ENCODE measurements at regions not wholly inside any gene's neighbourhood (a gene's known extent, or its start where the extent isn't known, plus 50 kb on each side); places are given as distances from the start of the nearest gene placed in this dataset.
"Not testable (repeated sequence)": the region's sequence is repeated elsewhere in the genome, so short reads cannot be mapped to it uniquely, and the experiment has no call there.

DNA sequence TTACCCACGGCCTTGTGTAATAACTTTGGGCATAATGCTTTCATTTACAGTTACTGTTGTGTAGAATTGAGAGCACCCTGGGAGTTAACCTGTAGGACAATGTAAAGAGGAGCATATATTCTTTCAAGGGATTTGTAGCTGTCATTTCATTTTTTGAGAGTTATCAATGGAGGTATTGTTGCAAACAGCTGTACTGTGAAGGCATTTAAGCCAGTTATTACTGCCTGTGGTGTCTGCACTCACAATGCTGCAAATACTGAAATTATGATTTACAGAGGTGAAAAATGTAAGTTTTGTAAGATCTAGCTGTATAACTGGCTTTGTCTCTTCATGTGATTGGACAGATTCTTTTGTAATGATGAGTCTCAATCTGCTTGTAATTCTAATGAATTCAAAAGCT lies 131.5 kb upstream of the FAT1 start:
- no peaks in the 10 kb centered on the region for H3K27me3 ChIP-seq (ENCODE audit: control insufficient read depth, insufficient read depth, low read length)
- no peaks in the 10 kb centered on the region for H3K4me1 ChIP-seq (ENCODE audit: control insufficient read depth, insufficient read depth, low read length)
- no peak overlapping the region for H3K4me3 ChIP-seq (ENCODE audit: low read length)
- no peak overlapping the region for H3K9ac ChIP-seq (ENCODE audit: low read length)
- no peaks in the 10 kb centered on the region for H3K9me3 ChIP-seq (ENCODE audit: control insufficient read depth, low read length)
- H3K36me3 ChIP-seq (ENCODE audit: control insufficient read depth, insufficient read depth, low read length) = no peaks in the 10 kb centered on the region

DNA sequence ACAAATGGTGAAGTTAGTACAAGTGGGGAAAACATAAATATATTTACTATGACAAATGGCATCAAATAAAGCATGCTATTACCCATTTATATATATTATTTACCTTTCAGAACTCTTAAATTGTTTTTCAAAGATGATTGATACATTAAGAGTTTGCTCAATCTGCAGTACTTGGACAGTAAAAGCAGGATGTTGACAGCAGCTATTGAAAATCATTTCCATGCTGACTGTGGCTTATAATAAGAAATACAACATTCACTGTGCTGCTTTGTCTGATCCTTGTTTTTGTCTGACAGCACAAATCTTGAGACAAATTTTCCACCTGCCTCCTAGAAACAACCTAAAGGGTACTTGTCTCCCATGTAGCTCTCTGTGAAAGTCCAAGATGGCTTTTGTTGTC lies 134.1 kb upstream of the FAT1 start:
- no peaks in the 10 kb centered on the region for H3K9me3 ChIP-seq (ENCODE audit: control insufficient read depth, low read length)
- H3K27me3 ChIP-seq (ENCODE audit: control insufficient read depth, insufficient read depth, low read length) = no peaks in the 10 kb centered on the region
- no peak overlapping the region for H3K4me3 ChIP-seq (ENCODE audit: low read length)
- H3K36me3 ChIP-seq (ENCODE audit: control insufficient read depth, insufficient read depth, low read length) = no peaks in the 10 kb centered on the region
- H3K9ac ChIP-seq (ENCODE audit: low read length) = no peak overlapping the region
- H3K4me1 ChIP-seq (ENCODE audit: control insufficient read depth, insufficient read depth, low read length) = no peaks in the 10 kb centered on the region

DNA sequence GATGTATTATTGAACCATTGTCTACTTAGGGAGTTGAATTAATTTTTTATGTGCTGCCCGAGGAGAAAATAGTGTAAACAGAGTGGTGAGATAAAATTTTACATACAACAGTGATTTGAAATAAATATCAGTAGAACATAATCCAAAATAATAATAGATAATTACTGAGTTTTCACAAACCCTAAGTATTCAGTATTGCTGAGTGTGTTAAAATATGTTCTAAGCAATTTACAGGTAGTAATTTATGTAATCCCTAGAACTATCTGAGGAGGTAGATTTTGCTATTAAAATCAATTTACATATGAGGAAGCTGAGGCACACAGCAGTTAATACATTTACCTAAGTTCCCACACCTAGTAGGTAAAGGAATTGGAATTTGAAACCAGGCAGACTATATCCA lies 134.7 kb upstream of the FAT1 start:
- no peak overlapping the region for H3K4me3 ChIP-seq (ENCODE audit: low read length)
- H3K4me1 ChIP-seq (ENCODE audit: control insufficient read depth, insufficient read depth, low read length) = no peaks in the 10 kb centered on the region
- H3K36me3 ChIP-seq (ENCODE audit: control insufficient read depth, insufficient read depth, low read length) = no peaks in the 10 kb centered on the region
- no peaks in the 10 kb centered on the region for H3K27me3 ChIP-seq (ENCODE audit: control insufficient read depth, insufficient read depth, low read length)
- no peak overlapping the region for H3K9ac ChIP-seq (ENCODE audit: low read length)
- H3K9me3 ChIP-seq (ENCODE audit: control insufficient read depth, low read length) = no peaks in the 10 kb centered on the region

DNA sequence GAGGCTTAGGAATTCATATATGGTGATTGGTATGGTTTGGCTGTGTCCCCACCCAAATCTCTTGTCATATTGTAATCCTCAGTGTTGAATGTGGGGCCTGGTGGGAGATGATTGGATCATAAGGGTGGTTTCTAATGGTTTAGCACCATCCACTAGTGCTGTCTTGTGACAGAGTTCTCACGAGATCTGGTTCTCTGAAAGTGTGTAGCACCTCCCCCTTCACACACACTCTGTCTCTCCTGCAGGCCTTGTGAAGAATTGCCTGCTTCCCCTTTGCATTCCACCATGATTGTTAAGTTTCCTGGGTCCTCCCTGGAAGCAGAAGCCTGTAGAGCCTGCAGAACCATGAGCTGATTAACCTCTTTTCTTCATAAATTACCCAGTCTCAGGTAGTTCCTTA lies 135.8 kb upstream of the FAT1 start:
- no peaks in the 10 kb centered on the region for H3K36me3 ChIP-seq (ENCODE audit: control insufficient read depth, insufficient read depth, low read length)
- no peak overlapping the region for H3K9ac ChIP-seq (ENCODE audit: low read length)
- H3K4me3 ChIP-seq (ENCODE audit: low read length) = no peak overlapping the region
- H3K27me3 ChIP-seq (ENCODE audit: control insufficient read depth, insufficient read depth, low read length) = no peaks in the 10 kb centered on the region
- H3K4me1 ChIP-seq (ENCODE audit: control insufficient read depth, insufficient read depth, low read length) = no peaks in the 10 kb centered on the region
- H3K9me3 ChIP-seq (ENCODE audit: control insufficient read depth, low read length) = no peaks in the 10 kb centered on the region

DNA sequence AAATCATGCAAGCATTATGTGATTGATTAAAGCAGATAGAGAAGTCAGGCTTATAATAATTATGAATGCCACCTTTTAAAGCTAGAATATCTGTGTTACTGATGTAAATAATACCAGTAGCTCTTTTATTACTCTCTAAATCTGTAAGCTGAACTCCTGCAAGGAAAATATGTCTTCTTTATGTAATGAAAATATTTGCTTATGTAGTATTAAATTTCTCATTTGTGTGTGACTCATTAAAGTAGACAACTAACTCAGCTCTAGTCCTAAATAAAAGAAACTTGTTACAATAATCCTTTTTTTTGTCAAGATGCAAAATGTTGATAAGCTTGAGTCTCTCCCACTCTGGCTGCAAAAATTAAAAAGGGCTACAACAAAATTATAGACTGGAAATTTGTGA lies 137.7 kb upstream of the FAT1 start:
- H3K36me3 ChIP-seq (ENCODE audit: control insufficient read depth, insufficient read depth, low read length) = no peaks in the 10 kb centered on the region
- H3K4me3 ChIP-seq (ENCODE audit: low read length) = no peak overlapping the region
- H3K4me1 ChIP-seq (ENCODE audit: control insufficient read depth, insufficient read depth, low read length) = no peaks in the 10 kb centered on the region
- H3K9me3 ChIP-seq (ENCODE audit: control insufficient read depth, low read length) = no peaks in the 10 kb centered on the region
- H3K27me3 ChIP-seq (ENCODE audit: control insufficient read depth, insufficient read depth, low read length) = no peaks in the 10 kb centered on the region
- no peak overlapping the region for H3K9ac ChIP-seq (ENCODE audit: low read length)

DNA sequence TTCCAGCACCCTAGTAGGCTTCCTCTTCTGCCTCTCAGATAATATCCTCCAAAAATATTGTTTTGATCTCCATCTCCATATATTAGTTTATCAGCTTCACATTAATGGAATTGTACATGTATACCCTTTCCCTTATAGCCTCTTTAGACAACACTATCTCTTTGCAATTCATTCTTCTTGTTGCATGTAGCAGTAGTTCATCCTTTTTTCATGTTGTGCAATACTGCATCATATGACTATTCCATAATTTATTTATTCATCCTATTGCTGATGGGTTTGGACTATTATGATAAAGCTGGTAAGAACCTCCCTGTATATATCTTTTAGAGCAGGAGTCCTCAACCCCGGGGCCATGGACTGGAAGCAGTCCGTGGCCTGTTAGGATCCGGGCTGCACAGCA lies 148.2 kb upstream of the FAT1 start:
- Histone ChIP-seq H3K4me3 (ENCODE audit: low read length) (no peak overlapping the region), H3K36me3 (ENCODE audit: control insufficient read depth, insufficient read depth, low read length) (no peaks in the 10 kb centered on the region), H3K9ac (ENCODE audit: low read length) (no peak overlapping the region), H3K27me3 (ENCODE audit: control insufficient read depth, insufficient read depth, low read length) (no peaks in the 10 kb centered on the region), H3K9me3 (ENCODE audit: control insufficient read depth, low read length) (no peaks in the 10 kb centered on the region), H3K4me1 (ENCODE audit: control insufficient read depth, insufficient read depth, low read length) (no peaks in the 10 kb centered on the region)

DNA sequence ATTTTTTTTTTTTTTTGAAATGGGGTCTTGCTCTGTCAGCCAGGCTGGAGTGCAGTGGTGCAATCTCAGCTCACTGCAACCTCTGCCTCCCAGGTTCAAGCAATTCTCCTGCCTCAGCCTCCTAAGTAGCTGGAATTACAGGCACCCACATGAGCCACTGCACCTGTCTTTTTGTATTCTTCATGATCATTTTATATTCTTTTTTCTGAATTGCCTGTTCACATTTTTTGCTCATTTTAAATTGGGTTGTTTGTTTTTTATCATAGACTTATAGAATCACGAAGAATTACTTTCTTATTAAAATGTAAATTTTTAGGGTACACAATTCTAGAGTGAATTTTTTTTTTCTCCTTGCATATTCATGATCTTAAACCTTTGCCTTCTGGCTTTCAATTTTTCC lies 149.4 kb upstream of the FAT1 start:
- not testable (repeated sequence) for H3K4me1 ChIP-seq (ENCODE audit: control insufficient read depth, insufficient read depth, low read length); H3K9ac ChIP-seq (ENCODE audit: low read length); H3K9me3 ChIP-seq (ENCODE audit: control insufficient read depth, low read length); H3K27me3 ChIP-seq (ENCODE audit: control insufficient read depth, insufficient read depth, low read length); H3K4me3 ChIP-seq (ENCODE audit: low read length); H3K36me3 ChIP-seq (ENCODE audit: control insufficient read depth, insufficient read depth, low read length)

DNA sequence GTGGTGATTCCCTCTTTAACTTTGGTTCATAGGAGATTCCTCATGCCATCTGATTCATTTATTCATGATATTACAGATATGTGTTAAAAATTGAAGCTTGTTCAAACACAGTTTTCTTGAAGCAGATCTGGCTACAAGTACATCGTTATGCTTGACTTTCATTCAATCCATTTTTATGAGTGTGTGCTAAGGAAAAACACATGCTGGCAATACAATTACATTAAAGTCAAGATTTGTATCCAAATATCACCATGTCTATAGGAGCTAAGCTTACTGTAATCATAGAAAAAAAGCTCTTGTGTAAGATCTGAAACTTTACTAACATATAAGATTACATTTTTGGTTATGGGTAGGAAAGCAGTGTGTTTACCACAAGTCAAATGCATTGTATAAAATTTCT lies 151.8 kb upstream of the FAT1 start:
- no peaks in the 10 kb centered on the region for H3K4me1 ChIP-seq (ENCODE audit: control insufficient read depth, insufficient read depth, low read length)
- H3K9ac ChIP-seq (ENCODE audit: low read length) = no peak overlapping the region
- no peaks in the 10 kb centered on the region for H3K27me3 ChIP-seq (ENCODE audit: control insufficient read depth, insufficient read depth, low read length)
- no peaks in the 10 kb centered on the region for H3K36me3 ChIP-seq (ENCODE audit: control insufficient read depth, insufficient read depth, low read length)
- no peaks in the 10 kb centered on the region for H3K9me3 ChIP-seq (ENCODE audit: control insufficient read depth, low read length)
- H3K4me3 ChIP-seq (ENCODE audit: low read length) = no peak overlapping the region

DNA sequence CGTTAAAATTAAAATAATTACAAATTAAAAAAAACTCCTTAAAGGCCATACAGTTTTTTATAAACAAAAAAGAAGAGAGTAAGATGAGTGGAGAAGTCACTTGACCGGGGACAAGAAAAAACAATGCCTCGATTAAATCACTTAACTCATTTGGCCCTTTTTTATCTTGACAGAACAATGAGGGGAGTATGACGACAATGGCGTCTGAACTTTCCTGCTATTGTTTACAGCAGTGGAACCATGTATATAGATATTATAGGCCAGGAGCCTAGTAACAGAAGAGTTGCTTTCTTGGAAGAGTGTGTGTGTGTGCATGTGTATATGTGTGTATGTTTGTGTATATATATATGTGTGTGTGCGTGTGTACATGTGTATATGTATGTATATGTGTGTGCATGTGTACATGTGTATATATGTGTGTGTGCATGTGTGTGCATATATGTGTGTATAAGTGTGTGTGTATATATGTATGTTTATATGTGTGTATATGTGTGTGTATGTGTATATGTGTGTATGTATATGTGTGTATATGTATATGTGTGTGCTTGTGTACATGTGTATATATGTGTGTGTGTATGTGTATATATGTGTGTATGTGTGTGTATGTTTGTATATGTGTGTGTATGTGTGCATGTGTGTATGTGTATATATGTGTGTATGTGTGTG lies 153.4 kb upstream of the FAT1 start:
- no peak overlapping the region for H3K9ac ChIP-seq (ENCODE audit: low read length)
- H3K27me3 ChIP-seq (ENCODE audit: control insufficient read depth, insufficient read depth, low read length) = no peaks in the 10 kb centered on the region
- no peaks in the 10 kb centered on the region for H3K36me3 ChIP-seq (ENCODE audit: control insufficient read depth, insufficient read depth, low read length)
- H3K4me3 ChIP-seq (ENCODE audit: low read length) = no peak overlapping the region
- H3K9me3 ChIP-seq (ENCODE audit: control insufficient read depth, low read length) = no peaks in the 10 kb centered on the region
- no peaks in the 10 kb centered on the region for H3K4me1 ChIP-seq (ENCODE audit: control insufficient read depth, insufficient read depth, low read length)

DNA sequence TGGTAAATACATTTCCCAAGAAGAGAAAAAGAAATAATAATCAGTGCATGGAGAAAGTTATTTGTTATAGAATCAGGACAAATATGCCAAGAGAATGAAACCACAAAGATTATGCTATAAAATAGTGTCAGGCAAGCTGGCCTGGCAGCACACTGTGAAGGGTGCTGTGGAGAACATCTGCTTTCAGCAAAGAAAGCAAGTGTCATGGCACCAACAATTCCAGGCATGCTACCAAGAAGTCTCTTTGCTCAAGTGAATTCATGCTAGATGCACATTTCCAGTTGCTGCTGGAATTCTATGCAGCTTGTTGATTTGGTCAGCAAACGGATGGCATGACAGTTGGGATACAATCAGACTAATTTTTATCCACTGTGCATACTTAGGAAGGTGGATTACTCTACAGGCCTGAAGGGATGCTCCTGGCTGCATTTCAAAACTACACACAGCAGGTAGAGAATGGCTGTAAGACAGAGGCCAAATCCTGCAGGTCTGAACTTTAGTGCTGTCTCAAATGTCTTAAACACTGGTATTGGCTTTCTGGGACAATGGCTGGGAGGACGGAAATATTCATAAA lies 154.6 kb upstream of the FAT1 start:
- Histone ChIP-seq H3K27me3 (ENCODE audit: control insufficient read depth, insufficient read depth, low read length) (no peaks in the 10 kb centered on the region), H3K9me3 (ENCODE audit: control insufficient read depth, low read length) (no peaks in the 10 kb centered on the region), H3K4me1 (ENCODE audit: control insufficient read depth, insufficient read depth, low read length) (no peaks in the 10 kb centered on the region), H3K36me3 (ENCODE audit: control insufficient read depth, insufficient read depth, low read length) (no peaks in the 10 kb centered on the region), H3K9ac (ENCODE audit: low read length) (no peak overlapping the region), H3K4me3 (ENCODE audit: low read length) (no peak overlapping the region)

DNA sequence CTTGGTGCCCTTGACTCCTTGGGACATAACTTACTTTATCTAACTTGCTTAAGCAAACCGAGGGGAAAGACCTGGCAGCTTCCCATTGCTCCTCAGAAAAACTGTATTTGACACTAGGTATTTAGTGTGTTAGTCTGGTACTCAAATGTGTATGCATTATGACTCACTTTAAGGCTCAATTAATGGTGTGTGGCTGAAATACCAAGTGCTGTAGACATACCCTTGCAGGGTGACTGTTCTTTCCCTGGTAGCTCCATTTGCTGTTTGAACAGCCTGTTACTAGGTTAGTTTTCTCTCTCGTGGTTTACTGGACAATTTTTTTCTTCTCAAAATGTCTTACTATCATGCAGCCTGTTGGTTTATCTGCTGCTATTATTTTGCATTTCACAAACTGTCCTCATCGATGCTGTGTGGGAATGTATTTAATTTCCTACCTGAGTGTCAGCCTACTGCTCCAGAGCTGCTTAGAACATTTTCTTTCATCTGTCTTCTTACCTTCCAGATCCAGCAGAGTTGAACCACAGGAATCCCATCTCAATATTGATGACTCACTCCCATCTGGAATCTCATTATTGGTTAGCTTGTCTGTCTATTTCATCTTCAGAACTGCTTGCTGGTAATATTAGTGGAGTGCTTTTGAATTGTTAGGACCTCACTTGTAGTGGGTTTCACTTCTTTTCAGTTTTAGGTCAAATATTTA lies 158.0 kb upstream of the FAT1 start:
- H3K4me1 ChIP-seq (ENCODE audit: control insufficient read depth, insufficient read depth, low read length) = no peaks in the 10 kb centered on the region

DNA sequence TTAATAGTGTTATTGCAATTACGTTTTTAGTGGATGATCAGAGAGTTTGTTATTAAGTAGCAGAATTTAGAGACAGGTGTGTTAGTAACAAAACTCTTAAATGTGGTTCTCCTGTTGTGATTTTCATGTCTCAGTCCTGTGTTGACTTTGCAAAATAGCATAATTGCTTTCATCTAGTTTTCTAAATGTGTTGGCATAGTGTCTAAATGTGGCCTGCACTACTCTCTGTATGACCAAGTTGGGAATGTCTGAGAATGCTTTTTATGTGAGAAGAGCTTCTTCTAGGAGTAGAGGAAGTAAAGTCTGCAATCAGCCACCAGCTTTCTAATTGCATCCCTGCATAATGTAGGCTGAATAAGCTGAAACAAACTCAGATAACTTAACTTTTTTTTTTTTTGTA lies 158.6 kb upstream of the FAT1 start:
- Histone ChIP-seq H3K27me3 (ENCODE audit: control insufficient read depth, insufficient read depth, low read length) (no peaks in the 10 kb centered on the region), H3K4me1 (ENCODE audit: control insufficient read depth, insufficient read depth, low read length) (no peaks in the 10 kb centered on the region), H3K9ac (ENCODE audit: low read length) (no peak overlapping the region), H3K36me3 (ENCODE audit: control insufficient read depth, insufficient read depth, low read length) (no peaks in the 10 kb centered on the region), H3K4me3 (ENCODE audit: low read length) (no peak overlapping the region), H3K9me3 (ENCODE audit: control insufficient read depth, low read length) (no peaks in the 10 kb centered on the region)

More for the DNA sequence above, 158.0 kb upstream of the FAT1 start:
- Histone ChIP-seq H3K9ac (ENCODE audit: low read length) (no peak overlapping the region), H3K4me3 (ENCODE audit: low read length) (no peak overlapping the region), H3K9me3 (ENCODE audit: control insufficient read depth, low read length) (no peaks in the 10 kb centered on the region), H3K36me3 (ENCODE audit: control insufficient read depth, insufficient read depth, low read length) (no peaks in the 10 kb centered on the region), H3K27me3 (ENCODE audit: control insufficient read depth, insufficient read depth, low read length) (no peaks in the 10 kb centered on the region)
